NCI-H524 (cell line): ENCODE measurements at regions not wholly inside any gene's neighbourhood (a gene's known extent, or its start where the extent isn't known, plus 50 kb on each side); places are given as distances from the start of the nearest gene placed in this dataset.
A peak's percentile ranks its signal among the peaks of the same experiment; 100 is the strongest.

ENCODE experiments used
- DNase-seq, 2 experiments: peaks; one replicate each; lab custom pipeline; 2025; lab: John Stamatoyannopoulos, UW

- no peak for DNase-seq
Observed at GRCh38 chr21:38702196-38702595, 103.5 kb upstream of the ETS2 start.

GRCh38 chr21:38709876-38710275, 95.9 kb upstream of the ETS2 start:
- no peak for DNase-seq

GRCh38 chr21:38712071-38712470, 93.7 kb upstream of the ETS2 start:
- peak; percentile 44 to 81 for DNase-seq

GRCh38 chr21:38712664-38713063, 93.1 kb upstream of the ETS2 start:
- DNase-seq, result no peak

GRCh38 chr21:38714039-38714817, 91.5 kb upstream of the ETS2 start:
- DNase-seq, result no peak

- no peak for DNase-seq
Observed at GRCh38 chr21:38714999-38715398, 90.7 kb upstream of the ETS2 start.

- DNase-seq, result no peak
Observed at GRCh38 chr21:38716088-38716487, 89.6 kb upstream of the ETS2 start.

GRCh38 chr21:38716942-38717341, 88.8 kb upstream of the ETS2 start:
- no peak for DNase-seq

- no peak for DNase-seq
Observed at GRCh38 chr21:38718481-38718880, 87.2 kb upstream of the ETS2 start.

- no peak for DNase-seq
Observed at GRCh38 chr21:38720074-38720473, 85.7 kb upstream of the ETS2 start.

- DNase-seq, result no peak
Observed at GRCh38 chr21:38721055-38721454, 84.7 kb upstream of the ETS2 start.

GRCh38 chr21:38721958-38722357, 83.8 kb upstream of the ETS2 start:
- DNase-seq, result no peak

- no peak for DNase-seq
Observed at GRCh38 chr21:38725196-38726157, 80.3 kb upstream of the ETS2 start.

- DNase-seq, result no peak
Observed at GRCh38 chr21:38726482-38726881, 79.2 kb upstream of the ETS2 start.

GRCh38 chr21:38729291-38729690, 76.4 kb upstream of the ETS2 start:
- no peak for DNase-seq

- no peak for DNase-seq
Observed at GRCh38 chr21:38729754-38730379, 75.9 kb upstream of the ETS2 start.

- DNase-seq, result peak; percentile 78 to 87
Observed at GRCh38 chr21:38733972-38734546, 71.7 kb upstream of the ETS2 start.

- no peak for DNase-seq
Observed at GRCh38 chr21:38734646-38735365, 70.9 kb upstream of the ETS2 start.

- DNase-seq, result no peak
Observed at GRCh38 chr21:38735626-38736206, 70.0 kb upstream of the ETS2 start.

- DNase-seq, result no peak
Observed at GRCh38 chr21:38740090-38740489, 65.6 kb upstream of the ETS2 start.
